GM18511 (cell line): ENCODE measurements at regions not wholly inside any gene's neighbourhood (a gene's known extent, or its start where the extent isn't known, plus 50 kb on each side); places are given as distances from the start of the nearest gene placed in this dataset.

Experiments
- ATAC-seq: cut with Tn5 transposase; IDR thresholded peaks from one replicate; pipeline ENCODE4 v1.9.1; 2021; ENCODE audit warnings: mild to moderate bottlenecking, moderate library complexity; ENCODE audit not compliant: unreplicated experiment

DNA sequence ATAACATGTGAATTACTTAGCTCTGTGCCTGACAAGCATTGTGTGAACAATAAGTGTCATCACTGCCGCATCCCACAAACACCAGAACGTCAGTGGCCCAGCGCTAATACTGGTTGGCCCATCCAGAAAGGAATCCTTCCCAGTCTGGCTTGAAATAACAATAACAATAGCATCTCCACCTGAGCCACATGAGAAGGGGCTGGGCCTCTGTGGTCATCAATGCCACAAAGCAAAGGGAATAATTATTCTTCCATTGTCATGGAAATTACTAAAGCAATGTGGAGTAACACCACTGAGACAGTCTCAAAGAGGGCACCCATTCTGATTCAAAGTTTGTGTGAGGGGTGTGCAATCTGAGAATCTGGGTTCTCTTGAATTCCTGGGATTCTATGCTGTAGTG lies 105.7 kb upstream of the INHBA start:
- no peak for ATAC-seq

DNA sequence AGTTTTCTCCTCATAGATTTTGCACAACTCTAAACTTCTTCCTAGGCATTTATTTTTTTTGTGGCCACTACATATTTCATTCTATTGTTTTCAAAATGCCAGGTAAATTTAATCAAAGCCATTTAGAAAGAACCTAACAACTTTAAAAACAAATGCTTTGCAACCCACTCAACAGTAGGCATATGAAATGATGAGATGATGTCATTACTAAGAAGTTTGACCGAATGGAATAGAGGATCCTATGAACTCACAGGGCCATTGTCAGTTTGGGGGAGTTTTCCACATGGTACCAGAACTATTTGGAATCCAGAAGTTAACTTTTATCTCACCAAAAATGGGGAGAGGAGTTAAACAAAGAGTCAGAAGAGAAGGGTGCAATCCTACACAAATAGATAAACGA lies 100.7 kb upstream of the INHBA start:
- ATAC-seq, result no peak

DNA sequence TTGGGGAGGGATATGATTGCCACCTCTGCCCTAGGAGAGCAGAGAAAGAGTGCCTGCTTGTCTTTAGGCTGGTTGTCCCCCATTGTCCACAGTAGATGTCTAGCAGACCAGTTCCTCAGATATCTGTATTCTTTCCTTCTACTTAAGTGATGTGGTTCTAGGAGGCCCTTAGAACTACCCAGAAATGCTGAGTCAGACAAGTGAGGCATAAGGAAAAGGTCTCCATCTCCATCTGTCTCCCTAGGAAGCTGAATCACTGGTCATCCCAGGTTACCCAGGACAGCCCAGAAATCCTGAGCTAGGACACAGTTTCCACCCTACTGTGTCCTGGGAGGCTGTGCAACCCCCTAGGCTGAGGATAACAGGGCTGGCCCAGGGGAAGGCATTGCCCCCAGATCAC lies 93.4 kb upstream of the INHBA start:
- ATAC-seq, result no peak

DNA sequence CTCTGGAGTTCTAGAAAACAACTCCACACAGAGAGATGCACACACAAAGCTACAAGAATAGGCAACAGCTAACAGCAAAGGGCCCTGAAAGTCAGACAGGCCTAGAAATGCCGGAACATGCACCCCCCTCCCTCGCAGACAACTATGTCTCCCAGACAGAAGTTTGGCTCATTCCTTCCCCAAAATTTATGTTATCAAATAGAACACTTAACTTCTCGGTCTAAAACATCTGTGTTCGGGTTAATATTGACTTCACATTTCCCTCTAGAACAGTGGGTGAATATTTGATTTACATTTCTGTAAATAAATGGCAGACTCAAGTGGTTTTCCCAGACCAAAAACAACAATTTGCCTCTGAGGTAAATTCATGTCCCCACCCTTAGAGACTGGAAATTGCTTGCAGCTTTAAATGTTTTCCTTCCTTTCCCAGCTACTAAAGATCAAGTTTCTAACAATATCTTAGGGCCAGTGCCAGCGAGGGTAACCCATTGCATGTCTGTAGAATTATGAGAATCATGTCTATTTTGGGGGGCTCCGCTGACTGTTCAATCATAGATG lies 92.5 kb upstream of the INHBA start:
- no peak for ATAC-seq

DNA sequence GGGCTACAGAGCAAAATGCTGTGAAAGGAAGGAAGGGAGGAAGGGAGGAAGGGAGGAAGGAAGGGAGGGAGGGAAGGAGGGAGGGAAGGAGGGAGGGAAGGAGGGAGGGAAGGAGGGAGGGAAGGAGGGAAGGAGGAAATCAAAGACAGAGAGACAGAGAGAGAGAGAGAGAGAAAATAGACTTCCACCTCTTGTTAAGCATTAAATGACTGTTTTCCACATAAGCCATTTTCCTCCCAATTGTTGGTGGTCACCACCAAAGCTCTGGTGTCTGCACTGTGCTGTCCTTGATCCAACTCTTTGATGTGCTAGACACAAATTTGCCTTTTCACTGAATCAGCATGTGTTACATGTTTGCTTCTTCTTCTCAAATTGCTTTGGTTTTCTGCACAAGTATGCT lies 90.7 kb upstream of the INHBA start:
- ATAC-seq, result no peak

DNA sequence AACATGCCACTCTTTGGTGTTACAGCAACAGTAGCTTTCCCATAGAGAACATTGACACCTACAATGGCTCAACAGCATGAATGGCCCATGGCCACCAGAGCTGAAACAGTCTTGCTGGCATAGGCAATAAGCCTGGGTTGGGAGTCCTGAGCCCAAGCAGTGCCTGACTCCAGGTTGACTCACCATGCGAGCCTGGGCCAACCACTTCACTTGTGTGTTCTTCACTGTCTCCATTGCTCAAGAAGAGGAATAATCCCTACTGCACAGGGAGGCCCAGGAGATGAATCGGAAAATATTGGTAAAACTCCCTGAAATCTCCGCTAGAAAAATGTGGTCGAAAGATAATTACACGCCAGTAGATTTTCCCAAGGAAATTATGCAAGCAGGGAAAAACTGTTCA lies 89.2 kb upstream of the INHBA start:
- ATAC-seq, result no peak

DNA sequence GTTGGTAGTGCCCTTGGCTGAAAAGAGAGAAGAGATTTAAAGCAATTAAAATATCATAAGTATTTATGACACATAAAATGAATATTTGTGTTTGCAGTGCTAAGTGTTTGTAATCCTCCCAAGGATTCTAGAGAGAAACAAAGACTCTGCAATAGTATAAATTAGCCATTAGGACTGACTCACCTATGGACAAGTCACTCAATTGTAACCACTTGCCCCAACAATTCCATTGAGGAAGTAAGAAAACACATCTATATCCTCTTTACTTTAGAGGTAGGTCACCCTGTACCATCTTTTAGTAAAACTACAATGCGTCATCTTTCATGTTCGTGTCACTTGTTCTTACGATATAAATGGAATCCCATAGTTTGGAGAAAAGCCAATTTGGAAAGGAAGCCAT lies 85.7 kb upstream of the INHBA start:
- no peak for ATAC-seq

DNA sequence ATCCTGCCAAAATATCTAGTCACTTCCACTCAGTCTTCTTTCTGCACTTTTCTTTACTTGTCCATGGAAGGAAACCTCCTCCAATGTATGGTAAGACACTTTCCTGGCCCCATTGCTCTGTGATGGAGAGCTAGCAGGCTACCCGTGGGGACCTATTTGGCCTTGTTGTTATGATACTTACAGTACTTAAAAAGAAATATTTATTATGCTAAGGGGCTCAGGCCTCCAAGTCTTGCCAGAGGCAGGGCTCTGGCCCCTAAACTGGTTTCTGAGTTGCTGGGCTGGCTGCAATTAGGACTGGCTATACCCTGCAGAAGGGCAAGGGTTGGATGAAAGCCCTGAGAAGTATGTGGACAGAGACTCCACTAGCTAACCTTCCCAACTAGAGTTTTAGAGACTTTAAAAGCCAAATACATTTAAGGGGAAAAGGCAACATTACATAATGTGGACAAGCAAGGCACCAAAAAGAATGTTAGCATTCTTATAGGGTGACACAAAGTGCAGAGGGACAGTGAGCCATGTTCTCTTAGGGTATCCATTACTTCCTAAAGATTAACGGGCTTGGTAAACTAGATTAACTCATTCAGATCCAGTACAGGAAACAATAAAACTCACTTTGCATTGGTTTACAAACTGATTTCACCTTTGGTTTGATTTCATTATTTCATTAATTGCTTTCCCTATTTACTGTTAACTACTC lies 84.9 kb upstream of the INHBA start:
- no peak for ATAC-seq

DNA sequence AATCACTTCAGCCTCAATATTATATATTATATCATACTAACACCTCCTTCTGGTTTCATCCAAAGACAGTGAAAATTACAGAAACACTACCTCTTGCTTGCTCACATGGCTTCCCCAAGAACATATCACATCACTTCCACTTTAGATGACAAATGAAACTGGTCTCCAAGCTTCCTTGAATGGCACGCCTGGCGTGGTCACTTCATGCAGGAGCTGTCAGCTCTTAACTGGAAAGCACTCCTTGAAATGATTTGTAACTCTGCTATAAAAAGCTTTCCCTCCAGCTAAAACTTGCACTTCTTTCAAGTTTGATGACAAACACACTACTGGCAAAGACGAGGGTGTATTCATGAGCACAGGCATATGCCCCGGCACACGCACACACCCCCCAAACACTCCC lies 84.1 kb upstream of the INHBA start:
- no peak for ATAC-seq

DNA sequence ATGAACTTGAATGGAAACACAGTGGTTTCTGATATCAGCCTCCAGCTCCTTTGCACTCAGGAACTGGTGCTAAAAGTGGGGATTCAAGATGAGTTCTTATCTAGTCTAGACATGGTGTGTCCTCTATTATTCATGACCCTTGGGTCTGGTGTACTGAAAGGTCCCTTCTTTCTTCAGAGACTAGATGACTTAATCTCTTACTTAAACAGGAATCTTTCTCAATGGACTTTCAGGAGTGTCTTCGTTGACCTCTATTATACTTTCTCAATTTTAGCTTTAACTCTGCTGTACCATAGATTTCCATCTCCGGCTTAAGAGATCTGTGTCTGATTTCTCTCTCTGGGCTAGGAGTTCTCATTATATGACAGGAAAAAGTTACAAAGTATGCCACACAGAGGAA lies 83.5 kb upstream of the INHBA start:
- no peak for ATAC-seq

DNA sequence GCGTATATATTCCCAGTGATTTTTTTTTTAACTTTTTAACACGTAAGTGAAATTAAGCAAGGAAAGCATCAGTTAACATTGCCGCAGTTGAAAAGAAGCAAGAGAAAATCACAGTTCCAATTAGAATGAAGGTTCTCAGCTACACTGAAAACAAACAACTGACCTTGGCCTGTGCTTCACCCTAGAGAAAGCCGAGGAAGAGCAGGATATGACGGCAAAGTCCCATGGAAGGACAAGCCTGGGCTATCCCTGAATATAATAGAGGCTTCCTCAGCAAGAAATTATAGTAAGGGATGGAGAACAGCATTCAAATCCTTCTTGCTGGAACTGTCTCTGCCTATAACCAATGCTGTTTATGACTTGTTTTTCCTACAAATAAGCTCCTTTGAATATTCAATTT lies 83.0 kb upstream of the INHBA start:
- no peak for ATAC-seq

DNA sequence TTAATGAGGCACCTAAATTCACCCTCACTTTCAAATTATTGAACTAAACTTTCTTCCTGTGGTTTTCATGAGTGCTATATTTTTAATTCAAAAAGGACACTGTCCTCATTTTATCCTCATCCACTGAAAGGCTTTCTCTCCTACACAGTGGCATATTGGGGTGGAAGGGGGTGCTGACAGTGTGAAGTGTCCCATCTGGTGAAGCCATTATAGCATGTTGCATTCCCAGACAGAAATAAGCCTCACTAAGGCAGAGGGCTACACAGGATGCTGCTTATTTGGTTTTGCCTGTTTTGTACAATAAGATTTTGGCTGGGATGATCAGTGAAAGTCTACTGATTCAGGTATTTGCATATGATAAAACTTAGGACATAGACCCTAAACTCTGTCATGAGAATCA lies 82.4 kb upstream of the INHBA start:
- ATAC-seq, result no peak

DNA sequence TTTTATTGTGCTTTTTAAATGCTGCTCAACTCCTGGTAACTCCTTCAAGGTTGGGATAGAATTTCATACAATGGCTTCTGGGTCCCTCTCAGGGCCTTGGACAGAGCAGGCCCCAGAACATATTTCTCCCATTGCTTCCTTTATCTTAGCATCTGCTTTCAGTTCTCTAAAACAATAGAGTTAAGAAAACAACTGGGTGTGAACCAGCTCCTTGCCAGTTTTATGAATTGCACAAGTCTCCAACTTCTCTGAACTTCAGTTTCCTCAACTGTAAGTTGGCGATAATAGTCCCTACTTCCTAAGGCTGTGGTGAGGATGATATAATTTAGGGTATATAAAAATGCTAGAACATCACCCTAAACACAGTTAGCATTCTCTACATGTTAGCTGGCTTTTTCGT lies 77.0 kb upstream of the INHBA start:
- peak; percentile 52 for ATAC-seq

DNA sequence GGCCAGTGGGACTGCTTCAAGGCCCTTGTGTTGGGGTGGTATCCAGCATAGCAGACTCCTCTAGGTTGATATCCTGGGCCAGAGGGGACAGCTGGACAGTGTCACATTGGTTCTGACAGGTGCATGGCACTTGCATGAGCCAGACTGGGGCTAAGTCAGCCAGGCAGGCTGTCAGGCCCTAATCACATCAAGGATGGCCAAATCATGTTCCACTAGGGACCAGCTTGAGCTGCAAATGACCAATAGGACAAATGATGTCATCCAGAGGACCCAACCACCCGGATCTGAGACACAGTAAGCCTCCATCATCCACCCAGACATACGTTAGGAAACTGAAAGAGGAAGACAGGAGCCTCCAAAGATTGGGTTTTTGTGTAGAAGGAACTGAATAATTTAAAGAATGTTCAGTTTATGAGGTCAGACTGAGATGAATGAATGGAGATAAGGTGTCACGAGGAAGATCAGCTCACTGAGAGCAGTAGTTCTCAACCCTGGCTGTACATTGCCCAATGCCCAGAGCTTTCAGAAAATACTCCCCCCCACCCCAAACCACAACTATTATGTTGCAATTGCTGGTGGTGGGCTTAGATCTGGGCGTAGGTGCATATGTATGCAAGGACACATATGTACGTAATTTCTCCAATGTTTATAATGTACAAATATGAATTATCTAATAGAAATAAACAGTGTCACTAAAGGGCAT lies 75.2 kb upstream of the INHBA start:
- ATAC-seq, result no peak

DNA sequence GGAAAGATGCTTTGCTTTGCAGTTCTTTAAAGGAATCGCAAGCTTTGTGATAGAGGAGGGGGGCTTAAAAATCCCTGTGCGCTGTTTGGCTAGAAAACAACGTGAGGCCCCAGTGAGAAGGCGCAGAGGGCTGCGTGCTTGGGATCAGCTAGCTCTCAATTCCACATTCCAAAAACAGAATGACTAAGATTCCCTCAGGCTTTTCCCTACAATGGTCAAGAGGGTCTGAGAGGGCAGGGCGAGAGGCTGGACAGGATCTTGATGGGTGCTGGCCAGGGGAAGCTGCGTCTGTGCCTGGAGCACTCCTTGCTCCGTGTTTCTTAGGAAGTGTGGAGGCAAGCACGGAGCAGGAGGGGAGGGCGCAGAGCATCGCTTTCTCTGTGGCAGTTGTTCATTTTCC lies 72.1 kb upstream of the INHBA start:
- no peak for ATAC-seq

DNA sequence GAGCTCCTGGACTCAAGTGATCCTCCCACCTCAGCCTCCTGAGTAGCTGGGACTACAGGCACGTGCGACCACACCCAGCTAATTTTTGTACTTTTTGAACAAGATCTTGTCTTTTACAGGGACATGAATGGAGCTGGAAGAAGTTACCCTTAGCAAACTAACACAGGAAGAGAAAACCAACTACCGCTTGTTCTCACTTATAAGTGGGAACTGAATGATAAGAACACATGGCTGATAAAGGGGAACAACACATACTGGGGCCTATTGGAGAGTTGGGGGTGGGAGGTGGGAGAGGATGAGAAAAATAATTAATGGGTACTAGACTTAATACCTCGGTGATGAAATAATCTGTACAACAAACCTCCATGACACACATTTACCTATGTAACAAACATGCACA lies 70.9 kb upstream of the INHBA start:
- ATAC-seq, result no peak

DNA sequence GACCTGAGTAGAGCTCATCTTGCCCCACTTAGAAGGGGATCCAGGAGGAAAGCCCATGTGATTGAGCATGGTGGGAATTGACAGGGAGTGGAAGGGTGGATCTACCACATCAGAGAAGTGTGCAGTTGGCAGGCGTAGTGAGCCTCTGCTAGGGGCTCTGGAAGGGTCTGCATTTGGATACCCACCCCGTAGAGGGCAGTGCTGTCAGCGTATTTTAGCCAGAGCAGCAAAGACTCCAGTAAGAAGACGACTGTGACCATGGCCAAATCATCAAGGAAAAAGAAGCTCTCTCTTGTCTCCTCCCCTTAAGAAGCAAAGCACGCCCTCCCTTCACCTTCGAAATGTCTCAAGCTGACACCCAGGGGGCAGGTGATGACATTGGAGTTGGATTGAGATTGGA lies 68.8 kb upstream of the INHBA start:
- ATAC-seq, result no peak

DNA sequence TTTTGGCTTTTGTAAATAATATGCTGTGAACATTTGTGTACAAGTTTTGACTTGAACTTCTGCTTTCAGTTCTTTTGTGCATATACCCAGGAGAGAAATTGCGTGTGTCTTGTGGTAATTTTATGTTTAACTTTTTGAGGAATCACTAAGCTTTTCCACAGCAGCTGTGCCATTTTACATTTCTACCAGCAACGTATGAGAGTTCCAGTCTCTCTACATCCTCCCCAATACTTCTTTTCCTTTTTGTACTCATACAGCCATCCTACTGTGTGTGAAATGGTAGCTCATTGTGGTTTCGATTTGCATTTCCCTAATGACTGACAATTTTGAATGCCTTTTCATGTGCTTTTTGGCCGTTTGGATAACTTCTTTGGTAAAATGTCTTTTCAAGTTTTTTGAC lies 66.3 kb upstream of the INHBA start:
- no peak for ATAC-seq

DNA sequence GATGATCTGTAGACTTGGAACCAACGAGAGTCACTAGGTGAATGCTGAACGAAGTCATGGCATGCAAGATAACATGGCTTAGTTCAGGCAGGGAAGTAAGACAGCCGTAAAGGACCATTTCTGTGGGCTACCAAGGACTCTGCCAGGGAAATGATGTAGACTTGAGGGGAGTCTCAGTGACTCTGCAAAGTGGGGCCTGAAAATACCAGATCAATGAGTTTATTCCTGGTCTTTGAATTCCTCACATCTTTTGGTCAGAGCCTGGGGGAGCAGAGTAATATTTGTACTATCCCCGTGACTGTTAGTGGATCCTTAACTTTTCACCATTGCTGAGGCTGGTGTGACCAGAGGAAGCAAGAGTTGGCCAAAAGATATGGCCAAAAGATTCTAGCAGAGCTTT lies 60.7 kb upstream of the INHBA start:
- ATAC-seq, result no peak

DNA sequence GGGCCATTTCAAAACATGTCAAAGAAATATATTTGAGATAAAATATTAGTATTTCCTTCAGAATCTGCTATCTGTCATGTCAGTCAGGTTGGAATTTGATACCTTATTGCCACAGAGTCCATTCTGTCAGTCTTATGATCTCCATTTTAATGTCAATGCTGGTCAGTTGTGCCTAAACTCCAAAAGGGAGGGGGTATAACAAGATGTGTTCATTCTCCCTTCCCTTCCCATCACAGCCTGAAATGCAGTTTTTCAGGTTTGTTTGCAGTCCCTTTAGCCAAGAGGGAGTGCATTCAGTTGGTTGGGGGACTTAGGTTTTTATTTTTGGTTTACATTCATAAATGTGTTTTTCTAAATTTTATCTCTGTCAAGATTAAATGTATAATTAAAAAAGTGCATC lies 59.8 kb upstream of the INHBA start:
- no peak for ATAC-seq

DNA sequence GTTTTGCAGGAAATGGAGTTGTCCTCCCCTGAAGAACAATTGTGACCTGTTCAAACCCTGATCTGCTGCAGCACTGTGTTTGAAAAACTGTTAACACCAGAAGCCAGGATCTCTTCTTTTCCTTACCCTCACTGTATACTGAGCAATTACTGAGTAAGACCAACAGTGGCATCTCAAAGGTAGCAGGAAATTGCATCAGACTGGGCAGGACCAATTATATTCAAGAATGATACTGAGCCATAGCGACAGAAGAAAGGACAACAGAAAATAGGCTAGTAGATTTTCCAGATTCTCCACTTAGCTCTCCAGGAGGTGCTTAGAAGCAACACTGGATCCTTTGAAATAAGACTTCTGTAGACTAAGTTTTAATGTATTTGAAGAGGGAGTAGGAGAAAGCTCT lies 57.4 kb upstream of the INHBA start:
- ATAC-seq, result no peak

DNA sequence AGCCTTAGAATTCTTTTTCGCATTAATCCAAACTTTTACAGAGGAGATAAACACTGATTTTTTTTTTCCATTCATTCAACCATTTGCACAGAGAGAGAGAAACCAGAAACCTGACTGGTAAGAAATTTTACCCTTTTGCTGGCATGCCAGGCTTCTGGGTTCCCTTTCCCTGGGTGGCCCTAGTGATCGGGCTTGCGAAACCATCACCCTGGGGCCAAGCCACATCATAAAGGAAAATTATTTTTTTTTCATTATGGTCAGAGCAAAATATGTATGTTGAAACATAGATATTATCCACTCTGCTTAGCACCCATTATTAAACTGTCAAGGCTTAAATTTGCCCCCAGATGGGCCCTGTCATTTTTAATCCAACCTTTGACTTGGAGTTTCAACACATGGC lies 55.4 kb upstream of the INHBA start:
- no peak for ATAC-seq
